ENCODE measurements at regions not wholly inside any gene's neighbourhood (a gene's known extent, or its start where the extent isn't known, plus 50 kb on each side); places are given as distances from the start of the nearest gene placed in this dataset.
A peak's percentile ranks its signal among the peaks of the same experiment; 100 is the strongest.

GRCh38 chr2:60629801-60630385 is 76.4 kb upstream of the BCL11A start:
- TF ChIP-seq CTCF (IDR thresholded peaks at IDR 0.05; ENCODE audit: control insufficient read depth, extremely low read depth, insufficient read depth): no peak
- no peak overlapping the region for H3K4me3 ChIP-seq (ENCODE audit: low read depth, low read length)
- DNase-seq (ENCODE audit: low read depth): no peak

GRCh38 chr2:60633615-60634014 is 80.2 kb upstream of the BCL11A start:
- TF ChIP-seq CTCF (IDR thresholded peaks at IDR 0.05; ENCODE audit: control insufficient read depth, extremely low read depth, insufficient read depth): no peak
- no peak overlapping the region for H3K4me3 ChIP-seq (ENCODE audit: low read depth, low read length)
- DNase-seq (ENCODE audit: low read depth): no peak

- no peak for DNase-seq (ENCODE audit: low read depth)
- TF ChIP-seq CTCF (IDR thresholded peaks at IDR 0.05; ENCODE audit: control insufficient read depth, extremely low read depth, insufficient read depth): no peak
- H3K4me3 ChIP-seq (ENCODE audit: low read depth, low read length): no peak overlapping the region
Observed at GRCh38 chr2:60634438-60634837, 81.0 kb upstream of the BCL11A start.

GRCh38 chr2:60641811-60642788 is 88.6 kb upstream of the BCL11A start:
- DNase-seq (ENCODE audit: low read depth): peak; percentile 10
- peak; percentile 50 for TF ChIP-seq CTCF (IDR thresholded peaks at IDR 0.05; ENCODE audit: control insufficient read depth, extremely low read depth, insufficient read depth)

GRCh38 chr2:60643747-60644146 is 90.3 kb upstream of the BCL11A start:
- H3K4me3 ChIP-seq (ENCODE audit: low read depth, low read length): no peak overlapping the region
- DNase-seq (ENCODE audit: low read depth): no peak
- TF ChIP-seq CTCF (IDR thresholded peaks at IDR 0.05; ENCODE audit: control insufficient read depth, extremely low read depth, insufficient read depth): no peak

More at GRCh38 chr2:60641811-60642788, 88.6 kb upstream of the BCL11A start:
- H3K4me3 ChIP-seq (ENCODE audit: low read depth, low read length): no peak overlapping the region

GRCh38 chr2:60644951-60645350 is 91.5 kb upstream of the BCL11A start:
- H3K4me3 ChIP-seq (ENCODE audit: low read depth, low read length): no peak overlapping the region
- no peak for DNase-seq (ENCODE audit: low read depth)
- TF ChIP-seq CTCF (IDR thresholded peaks at IDR 0.05; ENCODE audit: control insufficient read depth, extremely low read depth, insufficient read depth): no peak
